Left ventricle myocardium inferior (tissue), 1 donor: ENCODE measurements at regions not wholly inside any gene's neighbourhood (a gene's known extent, or its start where the extent isn't known, plus 50 kb on each side); places are given as distances from the start of the nearest gene placed in this dataset.
A peak's percentile ranks its signal among the peaks of the same experiment; 100 is the strongest.

ENCODE experiments used
- DNase-seq: peaks from one replicate; pipeline ENCODE4 v3.0.0-alpha.2; 2020
- H3K27ac ChIP-seq: fragments of 200-600 bp; replicated peaks from 2 replicates; pipeline ENCODE4 v1.8.0; 2021
- H3K27me3 ChIP-seq: fragments of 200-600 bp; 2 replicates; pipeline ENCODE4 v1.8.0; 2021; ENCODE audit warnings: low read depth
- H3K36me3 ChIP-seq: fragments of 200-600 bp; 2 replicates; pipeline ENCODE4 v1.8.0; 2021
- H3K4me1 ChIP-seq: fragments of 200-600 bp; 2 replicates; pipeline ENCODE4 v1.8.0; 2021
- H3K4me3 ChIP-seq: fragments of 200-600 bp; 2 replicates; pipeline ENCODE4 v1.8.0; 2021; ENCODE audit warnings: mild to moderate bottlenecking, moderate library complexity
- H3K9me3 ChIP-seq: fragments of 200-600 bp; replicated peaks from 2 replicates; pipeline ENCODE4 v1.8.0; 2021
- intact Hi-C: fragments of 100-400 bp; cut with micrococcal nuclease; formaldehyde crosslinking; loops from one replicate; pipeline ENCODE4 v1.11.0; 2022
- TF ChIP-seq, protein P1 (sequence below): fragments of 200-600 bp; IDR thresholded peaks from 2 replicates; pipeline ENCODE4 v1.8.0; 2021; ENCODE audit warnings: antibody characterized with exemption, mild to moderate bottlenecking, borderline replicate concordance
- donor health status: DM: no; HTN: yes; CAD: no; lungs with severe emphysema.

DNA sequence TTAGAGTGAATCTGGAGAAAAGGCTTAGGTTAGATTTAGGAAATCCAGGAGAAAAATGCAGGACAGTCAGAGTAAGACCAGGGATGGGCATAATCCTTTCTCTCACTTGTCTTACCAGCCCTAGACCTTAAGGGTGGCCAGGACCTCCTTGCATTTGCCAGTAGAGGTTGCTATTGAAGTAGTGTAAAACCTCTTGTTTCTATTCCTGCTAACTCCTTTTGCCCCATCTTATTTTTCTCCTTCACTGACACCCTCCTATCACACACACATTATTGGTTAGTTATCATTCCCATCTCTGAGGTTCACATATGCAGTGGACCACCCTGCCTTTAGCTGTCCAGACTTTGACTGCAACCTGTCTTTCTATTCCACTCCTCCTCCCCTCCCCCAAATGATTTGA lies 75.0 kb upstream of the MACF1 start:
- no peaks in the 10 kb centered on the region for H3K27me3 ChIP-seq
- peak overlapping the region; percentile 87 for H3K27ac ChIP-seq
- H3K9me3 ChIP-seq: no peaks in the 10 kb centered on the region
- peaks cover 12% of the 10 kb centered on the region for H3K36me3 ChIP-seq
- peaks cover 83% of the 10 kb centered on the region for H3K4me1 ChIP-seq
- H3K4me3 ChIP-seq: no peak overlapping the region
- no peak for DNase-seq
- TF ChIP-seq, protein P1, sequence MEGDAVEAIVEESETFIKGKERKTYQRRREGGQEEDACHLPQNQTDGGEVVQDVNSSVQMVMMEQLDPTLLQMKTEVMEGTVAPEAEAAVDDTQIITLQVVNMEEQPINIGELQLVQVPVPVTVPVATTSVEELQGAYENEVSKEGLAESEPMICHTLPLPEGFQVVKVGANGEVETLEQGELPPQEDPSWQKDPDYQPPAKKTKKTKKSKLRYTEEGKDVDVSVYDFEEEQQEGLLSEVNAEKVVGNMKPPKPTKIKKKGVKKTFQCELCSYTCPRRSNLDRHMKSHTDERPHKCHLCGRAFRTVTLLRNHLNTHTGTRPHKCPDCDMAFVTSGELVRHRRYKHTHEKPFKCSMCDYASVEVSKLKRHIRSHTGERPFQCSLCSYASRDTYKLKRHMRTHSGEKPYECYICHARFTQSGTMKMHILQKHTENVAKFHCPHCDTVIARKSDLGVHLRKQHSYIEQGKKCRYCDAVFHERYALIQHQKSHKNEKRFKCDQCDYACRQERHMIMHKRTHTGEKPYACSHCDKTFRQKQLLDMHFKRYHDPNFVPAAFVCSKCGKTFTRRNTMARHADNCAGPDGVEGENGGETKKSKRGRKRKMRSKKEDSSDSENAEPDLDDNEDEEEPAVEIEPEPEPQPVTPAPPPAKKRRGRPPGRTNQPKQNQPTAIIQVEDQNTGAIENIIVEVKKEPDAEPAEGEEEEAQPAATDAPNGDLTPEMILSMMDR: peak; percentile 40
- intact Hi-C loops: no loop called here

DNA sequence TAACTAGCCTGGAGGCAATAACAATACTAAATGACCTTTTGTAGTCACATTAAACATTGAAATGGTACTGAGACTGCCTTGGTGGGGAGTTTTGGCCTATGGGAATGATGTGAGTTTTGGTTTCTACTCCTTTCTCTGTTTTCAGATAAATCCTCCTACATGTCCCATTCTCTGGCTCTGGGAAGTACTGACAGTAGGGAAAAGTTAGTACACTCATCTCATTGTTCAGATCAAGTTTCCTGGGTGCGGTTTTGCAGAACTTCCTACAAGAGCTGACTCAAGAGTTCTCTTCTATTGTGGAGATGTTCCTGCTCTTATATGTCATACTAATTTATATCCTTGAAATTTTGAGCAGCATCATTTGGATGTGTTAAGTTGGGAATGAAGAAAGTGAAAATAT lies 74.2 kb upstream of the MACF1 start:
- H3K27me3 ChIP-seq: no peaks in the 10 kb centered on the region
- TF ChIP-seq, protein P1: no peak
- DNase-seq: no peak
- H3K9me3 ChIP-seq: no peaks in the 10 kb centered on the region
- intact Hi-C loops: no loop called here
- H3K27ac ChIP-seq: peak overlapping the region; percentile 87
- H3K4me3 ChIP-seq: no peak overlapping the region
- peaks cover 84% of the 10 kb centered on the region for H3K4me1 ChIP-seq
- peaks cover 11% of the 10 kb centered on the region for H3K36me3 ChIP-seq

DNA sequence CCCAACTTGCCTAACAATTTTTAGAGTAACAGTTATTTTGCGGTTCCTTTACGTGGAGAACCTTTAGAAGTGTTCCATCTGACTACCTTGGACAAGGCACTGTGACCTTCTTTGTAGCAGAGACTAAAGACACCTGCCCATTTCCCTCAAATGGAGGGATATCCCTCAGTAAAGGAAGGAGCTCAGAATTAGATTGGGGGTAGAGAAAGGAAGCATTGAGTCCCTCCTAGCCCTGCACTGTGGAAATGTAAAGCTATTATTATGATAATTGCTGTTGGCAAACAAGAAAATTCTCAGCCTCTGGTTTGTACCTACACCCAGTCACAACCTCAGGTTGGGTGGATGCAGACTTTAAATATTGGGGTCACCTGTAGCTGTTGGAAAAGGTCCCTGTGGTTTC lies 72.6 kb upstream of the MACF1 start:
- intact Hi-C loops: no loop called here
- DNase-seq: no peak
- H3K36me3 ChIP-seq: no peaks in the 10 kb centered on the region
- peak overlapping the region; percentile 1 for H3K4me3 ChIP-seq
- no peaks in the 10 kb centered on the region for H3K9me3 ChIP-seq
- no peaks in the 10 kb centered on the region for H3K27me3 ChIP-seq
- TF ChIP-seq, protein P1: no peak
- peak overlapping the region; percentile 87 for H3K27ac ChIP-seq
- peaks cover 80% of the 10 kb centered on the region for H3K4me1 ChIP-seq

DNA sequence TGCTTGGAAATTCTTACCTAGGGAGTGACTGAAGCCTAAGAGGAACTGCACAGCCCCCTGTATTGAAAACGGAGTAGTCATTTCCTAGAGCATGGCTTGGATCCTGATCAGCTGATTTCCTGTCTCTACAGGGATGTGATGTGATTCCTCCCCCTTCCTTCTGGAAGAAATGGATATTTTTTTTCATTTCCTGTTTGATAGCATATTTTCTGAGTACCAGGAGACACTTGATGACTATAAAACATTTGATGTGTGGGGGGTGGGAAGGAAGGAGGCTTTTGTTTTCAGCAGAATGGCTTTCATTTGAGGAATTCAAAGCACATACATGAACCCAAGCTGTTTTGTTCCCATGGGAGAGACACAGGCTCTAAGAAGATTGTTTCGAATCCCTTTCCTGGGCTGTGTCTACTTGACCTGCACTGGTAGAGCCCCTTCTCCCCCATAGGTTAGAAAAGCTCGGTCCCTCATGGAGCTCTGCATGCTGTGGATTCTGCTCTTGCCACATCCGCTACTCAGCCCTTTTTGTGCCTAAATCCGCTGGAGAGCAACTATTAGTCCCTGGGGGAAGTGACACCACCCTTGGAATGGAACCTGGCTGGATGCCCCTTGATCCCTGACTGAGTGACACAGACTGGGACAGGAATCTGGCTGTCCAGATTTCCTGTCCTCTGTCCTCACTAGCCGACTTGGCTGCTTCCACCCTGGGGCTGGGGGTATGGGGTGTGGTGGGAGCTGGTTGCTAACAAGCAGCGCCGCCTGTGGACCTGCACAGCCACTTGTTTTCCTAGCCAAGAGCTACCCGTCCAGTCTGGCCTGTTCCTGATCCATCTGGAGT lies 71.8 kb upstream of the MACF1 start:
- Histone ChIP-seq H3K27me3 (no peaks in the 10 kb centered on the region), H3K4me3 (peak overlapping the region; percentile 5), H3K9me3 (no peaks in the 10 kb centered on the region), H3K4me1 (peaks cover 72% of the 10 kb centered on the region), H3K36me3 (no peaks in the 10 kb centered on the region), H3K27ac (peak overlapping the region; percentile 87)
- TF ChIP-seq, protein P1: peak; percentile 56
- peak; percentile 74 for DNase-seq
- intact Hi-C loops: no loop called here

DNA sequence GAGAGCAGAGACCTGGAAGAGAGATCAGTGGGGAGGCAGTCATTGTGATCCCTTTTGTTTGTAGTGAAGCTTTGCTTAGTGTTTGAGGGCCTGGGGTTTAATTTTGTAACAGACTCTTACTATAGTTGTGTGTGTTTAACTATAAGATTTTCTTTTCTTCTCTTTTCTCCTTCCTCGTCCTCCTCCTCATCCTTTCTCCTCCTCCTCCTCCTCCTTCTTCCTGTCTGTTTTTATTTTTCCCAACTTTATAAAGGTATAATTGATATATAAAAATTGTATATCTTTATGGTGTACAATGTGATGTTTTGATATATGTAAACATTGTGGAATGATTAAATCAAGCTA lies 71.2 kb upstream of the MACF1 start:
- Histone ChIP-seq H3K36me3 (no peaks in the 10 kb centered on the region), H3K9me3 (no peaks in the 10 kb centered on the region), H3K4me3 (no peak overlapping the region), H3K27me3 (no peaks in the 10 kb centered on the region), H3K27ac (peak overlapping the region; percentile 87), H3K4me1 (peaks cover 67% of the 10 kb centered on the region)
- TF ChIP-seq, protein P1: no peak
- intact Hi-C loops: no loop called here
- no peak for DNase-seq
